Stomach (tissue), 8 donors: ENCODE measurements at regions not wholly inside any gene's neighbourhood (a gene's known extent, or its start where the extent isn't known, plus 50 kb on each side); places are given as distances from the start of the nearest gene placed in this dataset.
A peak's percentile ranks its signal among the peaks of the same experiment; 100 is the strongest.

Source experiments
- DNase-seq, 2 donors: peaks; one replicate each; pipeline versions ENCODE4 v3.0.0 to v3.0.0-alpha.2; 2013 to 2019
- H3K27ac ChIP-seq, 5 donors: fragments of 200-600 bp in 4 of 5; sonication (generic) in 4 of 5; one replicate each; pipeline ENCODE4 v1.5.1; 2013 to 2019; ENCODE audit warnings: mild to moderate bottlenecking in 1 of 5, moderate library complexity in 1 of 5
- H3K27me3 ChIP-seq, 3 donors: fragments of 200-600 bp; sonication (generic); one replicate each; pipeline ENCODE4 v1.5.1; 2017 to 2019; ENCODE audit warnings: mixed run types in 1 of 3
- H3K36me3 ChIP-seq, 4 donors: fragments of 200-600 bp; sonication (generic); 1 replicate in 3 of 4; 2 replicates in 1 of 4; pipeline ENCODE4 v1.5.1; 2016 to 2019
- H3K4me1 ChIP-seq, 4 donors: fragments of 200-600 bp; sonication (generic); one replicate each; pipeline ENCODE4 v1.5.1; 2016 to 2019
- H3K4me3 ChIP-seq, 4 donors: fragments of 200-600 bp; sonication (generic) in 3 of 4; one replicate each; pipeline ENCODE4 v1.5.1; 2016 to 2019; ENCODE audit warnings: mild to moderate bottlenecking in 1 of 4
- H3K9me3 ChIP-seq, 4 donors: fragments of 200-600 bp; sonication (generic); one replicate each; pipeline ENCODE4 v1.5.1; 2016 to 2019
- CTCF ChIP-seq, 7 experiments: fragments of 450-650 bp in 4 of 7; fragments of 200-600 bp in 3 of 7; sonication (generic) in 3 of 7; IDR thresholded peaks; one replicate each; pipeline ENCODE4 v1.5.1; 2016 to 2019; ENCODE audit warnings: antibody characterized with exemption in 7 of 7, control low read depth in 2 of 7, mild to moderate bottlenecking in 1 of 7
- EP300 ChIP-seq: sonication (generic); formaldehyde crosslinking; IDR thresholded peaks from one replicate; pipeline ENCODE4 v1.6.1; 2017; ENCODE audit warnings: antibody characterized with exemption
- POLR2A ChIP-seq, 4 donors: fragments of 450-650 bp; IDR thresholded peaks; one replicate each; pipeline ENCODE4 v1.6.1; 2016; ENCODE audit warnings: antibody characterized with exemption in 4 of 4, control low read depth in 2 of 4, mild to moderate bottlenecking in 1 of 4, moderate library complexity in 1 of 4
- POLR2AphosphoS5 ChIP-seq, 3 donors: sonication (generic); formaldehyde crosslinking; IDR thresholded peaks; one replicate each; pipeline ENCODE4 v1.6.1; 2016; ENCODE audit warnings: antibody characterized with exemption in 3 of 3
- WGBS, 5 donors: extraction: QIAGEN DNeasy Blood & Tissue Kit in 3 of 5; methylation state at CpG; one replicate each; pipeline versions ENCODE4 v1.1.5 to v1.1.7; 2013 to 2018; 5-methylcytosine and 5-hydroxymethylcytosine counted together
- intact Hi-C: fragments of 100-400 bp; cut with DNase I; formaldehyde crosslinking; loops from one replicate; pipeline ENCODE4 v1.15.1; 2023; ENCODE audit warnings: low total_unique reads
- donor health status: healthy with polysubstance abuse.
- donor health status: Bipolar disorder and iron deficiency.
- donor health status: healthy.

- H3K9me3 ChIP-seq = no peaks in the 10 kb centered on the region
- no peak overlapping the region for H3K27ac ChIP-seq
- no peak for DNase-seq
- H3K4me3 ChIP-seq = no peak overlapping the region
- no peaks in the 10 kb centered on the region for H3K36me3 ChIP-seq
- no peaks in the 10 kb centered on the region for H3K27me3 ChIP-seq
- 88 to 95% (median 91%) methylated on average over 1 of the region's 1 CpG for WGBS, 5 donors
- TF ChIP-seq CTCF (IDR thresholded peaks at IDR 0.05) = no peak
- TF ChIP-seq POLR2AphosphoS5 (IDR thresholded peaks at IDR 0.05) = no peak
- no peak for TF ChIP-seq EP300
- TF ChIP-seq POLR2A (IDR thresholded peaks at IDR 0.05) = no peak
- peaks cover 0 to 13% (median 7%) of the 10 kb centered on the region in 4 donors for H3K4me1 ChIP-seq
- intact Hi-C loops = no loop called here
Observed at GRCh38 chr6:41483943-41484342, 62.2 kb upstream of the FOXP4 start.

- TF ChIP-seq POLR2A (IDR thresholded peaks at IDR 0.05) = no peak
- no peak for TF ChIP-seq POLR2AphosphoS5 (IDR thresholded peaks at IDR 0.05)
- no peak for DNase-seq
- H3K27me3 ChIP-seq = no peaks in the 10 kb centered on the region
- WGBS, 5 donors = 82 to 91% (median 88%) methylated on average over 9 of the region's 9 CpGs
- intact Hi-C loops = no loop called here
- no peak overlapping the region for H3K27ac ChIP-seq
- H3K4me3 ChIP-seq = no peak overlapping the region
- no peaks in the 10 kb centered on the region for H3K36me3 ChIP-seq
- no peaks in the 10 kb centered on the region for H3K9me3 ChIP-seq
- H3K4me1 ChIP-seq = peaks cover 0 to 20% (median 7%) of the 10 kb centered on the region in 4 donors
Observed at GRCh38 chr6:41487860-41488432, 58.2 kb upstream of the FOXP4 start.

- WGBS, 5 donors = 56 to 65% (median 63%) methylated on average over 11 to 12 of the region's 12 CpGs
- Histone ChIP-seq H3K4me3 (no peak overlapping the region), H3K36me3 (no peaks in the 10 kb centered on the region), H3K4me1 (peaks cover 0 to 20% (median 7%) of the 10 kb centered on the region in 4 donors), H3K27ac (no peak overlapping the region), H3K9me3 (no peaks in the 10 kb centered on the region), H3K27me3 (no peaks in the 10 kb centered on the region)
- intact Hi-C loops = no loop called here
- TF ChIP-seq EP300 (no peak), POLR2AphosphoS5 (IDR thresholded peaks at IDR 0.05) (no peak), CTCF (IDR thresholded peaks at IDR 0.05) (no peak), POLR2A (IDR thresholded peaks at IDR 0.05) (no peak)
- peak in 1 of 2 donors; percentile 90 for DNase-seq
Observed at GRCh38 chr6:41488433-41489119, 57.6 kb upstream of the FOXP4 start.

- Histone ChIP-seq H3K4me3 (no peak overlapping the region), H3K27me3 (no peaks in the 10 kb centered on the region), H3K9me3 (no peaks in the 10 kb centered on the region), H3K36me3 (no peaks in the 10 kb centered on the region), H3K27ac (no peak overlapping the region), H3K4me1 (peaks cover 0 to 20% (median 7%) of the 10 kb centered on the region in 4 donors)
- 70 to 79% (median 75%) methylated on average over 15 to 16 of the region's 16 CpGs for WGBS, 5 donors
- intact Hi-C loops = no loop called here
- DNase-seq = peak in 1 of 2 donors; percentile 43
- TF ChIP-seq POLR2A (IDR thresholded peaks at IDR 0.05) (no peak), EP300 (no peak), CTCF (IDR thresholded peaks at IDR 0.05) (no peak), POLR2AphosphoS5 (IDR thresholded peaks at IDR 0.05) (no peak)
Observed at GRCh38 chr6:41489120-41489851, 56.9 kb upstream of the FOXP4 start.
